CD4-positive, alpha-beta T cell treated with Interleukin-12 subunit alpha and Interleukin-12 subunit beta, for 1 hour (primary cell): ENCODE measurements at regions not wholly inside any gene's neighbourhood (a gene's known extent, or its start where the extent isn't known, plus 50 kb on each side); places are given as distances from the start of the nearest gene placed in this dataset.
"Not testable (repeated sequence)": the region's sequence is repeated elsewhere in the genome, so short reads cannot be mapped to it uniquely, and the experiment has no call there.

Experiments used
- DNase-seq: peaks from one replicate; pipeline ENCODE4 v3.0.0-alpha.2; 2020

GRCh38 chrX:65879977-65880799, 159.7 kb downstream of the VSIG4 start:
- DNase-seq = no peak

DNA sequence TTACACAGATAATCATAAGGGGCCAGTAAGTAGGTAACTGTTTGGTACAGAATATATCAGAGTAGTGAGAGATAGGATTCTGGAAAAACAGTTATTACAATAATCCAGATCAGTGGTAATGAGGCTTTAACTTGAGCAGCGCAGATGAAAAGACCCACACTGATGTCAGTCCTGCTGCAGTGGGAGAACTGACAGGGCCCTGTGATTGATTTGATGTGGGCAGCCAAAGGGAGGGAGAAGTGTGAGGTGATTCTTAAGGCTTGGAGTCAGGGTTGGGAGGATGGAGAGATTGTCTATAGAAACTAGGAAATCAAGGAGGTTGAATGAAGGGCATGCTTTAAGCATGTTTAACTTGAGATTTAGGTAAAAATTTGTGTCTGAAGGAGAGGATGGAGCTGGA, 161.4 kb downstream of the VSIG4 start:
- DNase-seq = no peak

DNA sequence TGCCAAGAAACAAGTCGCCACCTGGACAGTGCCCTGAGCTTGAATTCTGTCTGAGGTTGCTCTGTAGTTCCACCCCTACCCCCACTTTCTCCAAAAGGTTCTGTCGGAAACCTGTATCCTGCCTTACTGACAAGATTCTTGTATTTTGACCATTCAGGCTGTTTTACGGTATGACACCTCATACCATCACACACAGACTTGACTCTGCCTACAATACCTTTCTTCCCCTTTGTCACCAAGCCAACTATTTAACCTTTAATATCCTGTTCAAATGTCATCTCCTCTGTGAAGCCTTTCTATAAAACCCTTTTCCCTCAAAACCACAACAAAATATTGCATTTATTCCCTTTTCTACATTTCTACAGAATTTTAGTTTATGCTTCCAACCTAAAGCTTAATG, 161.9 kb downstream of the VSIG4 start:
- no peak for DNase-seq

GRCh38 chrX:65875614-65876013, 164.3 kb downstream of the VSIG4 start:
- DNase-seq = not testable (repeated sequence)

GRCh38 chrX:65874765-65875164, 165.1 kb downstream of the VSIG4 start:
- no peak for DNase-seq

DNA sequence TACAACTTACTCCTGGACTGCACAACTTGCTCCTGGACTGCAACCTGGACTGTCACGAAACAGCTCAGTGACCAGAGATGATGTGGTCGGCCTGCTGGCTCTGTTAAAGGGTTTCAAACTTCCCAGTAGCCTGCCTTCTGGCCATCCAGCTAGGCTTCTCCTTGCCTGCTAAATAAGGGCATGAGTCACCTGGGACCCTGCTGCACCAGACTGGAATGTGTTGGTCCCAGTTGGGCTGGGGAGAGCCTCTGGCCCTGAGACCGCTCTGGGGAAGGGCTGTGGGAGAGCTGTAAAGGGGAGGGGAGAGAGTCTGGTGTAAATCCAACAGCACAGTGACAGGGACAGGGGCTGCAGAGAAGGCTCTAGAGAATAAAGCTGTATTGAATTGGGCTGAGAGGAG, 165.8 kb downstream of the VSIG4 start:
- DNase-seq = no peak

DNA sequence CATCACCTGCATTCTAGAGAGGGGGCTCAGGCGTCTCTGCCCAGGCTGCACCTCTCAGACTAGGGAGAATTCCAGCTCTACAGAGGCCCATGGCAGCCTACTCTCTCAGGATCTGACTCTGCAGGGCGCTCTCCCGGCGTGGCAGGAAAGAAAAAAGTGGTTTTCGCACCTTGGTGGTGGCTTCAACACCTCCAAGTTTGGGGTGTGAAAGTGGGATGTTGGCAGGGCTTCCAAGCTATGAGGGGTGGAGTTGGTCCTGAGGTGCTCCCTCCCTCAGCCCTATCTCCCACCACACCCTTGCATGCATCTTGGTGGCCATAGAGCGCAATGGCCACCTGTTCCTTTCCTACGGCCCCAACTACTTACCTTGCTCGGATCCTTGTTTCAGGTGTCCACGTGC, 166.5 kb downstream of the VSIG4 start:
- no peak for DNase-seq

GRCh38 chrX:65871671-65872311, 168.1 kb downstream of the VSIG4 start:
- peak; percentile 4 for DNase-seq

- not testable (repeated sequence) for DNase-seq
Measured at GRCh38 chrX:65870544-65870943, 169.3 kb downstream of the VSIG4 start.

DNA sequence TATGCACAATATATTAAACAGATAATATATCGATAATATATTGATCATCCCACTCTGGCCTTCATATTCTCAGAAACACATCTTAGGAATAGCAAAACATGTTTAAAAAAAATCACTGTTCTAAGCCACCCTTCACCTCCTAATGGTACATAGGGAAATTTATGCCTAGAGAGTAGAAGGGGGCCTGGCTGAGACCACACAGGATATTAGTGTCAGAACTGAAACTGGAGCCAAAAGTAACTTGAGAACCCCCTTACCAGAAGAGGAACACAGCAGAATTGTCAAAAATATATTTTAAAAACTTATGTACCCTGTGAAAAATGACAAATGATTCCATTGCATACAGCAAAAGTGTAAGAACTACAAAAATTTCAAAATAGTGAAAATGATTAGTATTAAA, 173.1 kb downstream of the VSIG4 start:
- DNase-seq = no peak

DNA sequence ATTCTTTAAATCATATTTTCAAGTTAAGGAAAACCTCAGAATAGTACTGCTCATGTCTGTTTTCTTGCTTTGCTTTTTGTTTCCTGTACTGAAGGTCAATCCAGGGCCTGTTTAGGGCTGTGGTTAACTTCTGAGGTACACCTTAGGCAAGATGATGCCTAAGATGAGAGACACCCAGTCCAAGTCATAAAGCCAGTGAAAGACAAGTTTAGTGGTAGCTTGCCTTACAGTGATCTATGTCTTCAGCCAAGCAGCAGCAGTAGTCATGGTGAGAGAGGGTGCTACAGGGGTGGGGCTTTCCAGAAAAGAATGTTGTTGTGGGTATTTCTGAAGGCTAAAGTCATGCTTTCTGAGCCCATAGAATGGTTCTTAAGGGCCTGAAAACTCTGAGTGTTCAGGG, 173.7 kb downstream of the VSIG4 start:
- DNase-seq = peak; percentile 35

GRCh38 chrX:65862638-65863037, 177.2 kb downstream of the VSIG4 start:
- no peak for DNase-seq

- no peak for DNase-seq
Measured at GRCh38 chrX:65859299-65859698, 180.6 kb downstream of the VSIG4 start.

- DNase-seq = not testable (repeated sequence)
Measured at GRCh38 chrX:65854437-65854836, 185.4 kb downstream of the VSIG4 start.

DNA sequence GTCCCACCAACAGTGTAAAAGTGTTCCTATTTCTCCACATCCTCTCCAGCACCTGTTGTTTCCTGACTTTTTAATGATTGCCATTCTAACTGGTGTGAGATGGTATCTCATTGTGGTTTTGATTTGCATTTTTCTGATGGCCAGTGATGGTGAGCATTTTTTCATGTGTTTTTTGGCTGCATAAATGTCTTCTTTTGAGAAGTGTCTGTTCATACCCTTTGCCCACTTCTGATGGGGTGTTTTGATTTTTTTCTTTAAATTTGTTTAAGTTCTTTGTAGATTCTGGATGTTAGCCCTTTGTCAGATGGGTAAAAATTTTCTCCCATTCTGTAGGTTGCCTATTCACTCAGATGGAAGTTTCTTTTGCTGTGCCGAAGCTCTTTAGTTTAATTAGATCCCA, 183.9 kb downstream of the MSN start:
- not testable (repeated sequence) for DNase-seq

DNA sequence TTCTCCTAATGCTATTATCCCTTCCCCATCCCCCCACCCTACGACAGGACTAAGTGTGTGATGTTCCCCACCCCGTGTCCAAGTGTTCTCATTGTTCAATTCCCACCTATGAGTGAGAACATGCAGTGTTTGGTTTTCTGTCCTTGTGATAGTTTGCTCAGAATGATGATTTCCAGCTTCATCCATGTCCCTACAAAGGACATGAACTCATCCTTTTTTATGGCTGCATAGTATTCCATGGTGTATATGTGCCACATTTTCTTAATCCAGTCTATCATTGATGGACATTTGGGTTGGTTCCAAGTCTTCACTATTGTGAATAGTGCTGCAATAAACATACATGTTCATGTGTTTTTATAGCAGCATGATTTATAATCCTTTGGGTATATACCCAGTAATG, 183.4 kb downstream of the MSN start:
- not testable (repeated sequence) for DNase-seq

DNA sequence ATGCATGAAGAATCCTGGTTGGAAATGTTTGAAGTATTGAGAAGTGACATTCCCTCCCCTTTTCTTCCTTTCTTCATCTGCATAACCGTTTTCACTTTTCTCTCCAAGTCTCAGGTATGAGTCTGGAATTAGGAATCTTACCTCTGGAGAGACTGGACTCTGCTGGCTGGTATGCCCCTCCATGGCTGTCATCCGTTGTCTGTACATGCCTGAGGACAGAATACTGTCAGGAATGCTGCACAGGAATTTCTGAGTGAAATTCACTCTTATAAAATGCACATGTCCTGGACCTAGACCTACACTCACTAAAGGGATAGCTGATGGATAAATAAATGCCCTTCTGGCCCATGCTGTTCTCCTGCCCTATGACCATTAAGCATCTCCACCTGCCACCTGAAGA, 179.5 kb downstream of the MSN start:
- no peak for DNase-seq

DNA sequence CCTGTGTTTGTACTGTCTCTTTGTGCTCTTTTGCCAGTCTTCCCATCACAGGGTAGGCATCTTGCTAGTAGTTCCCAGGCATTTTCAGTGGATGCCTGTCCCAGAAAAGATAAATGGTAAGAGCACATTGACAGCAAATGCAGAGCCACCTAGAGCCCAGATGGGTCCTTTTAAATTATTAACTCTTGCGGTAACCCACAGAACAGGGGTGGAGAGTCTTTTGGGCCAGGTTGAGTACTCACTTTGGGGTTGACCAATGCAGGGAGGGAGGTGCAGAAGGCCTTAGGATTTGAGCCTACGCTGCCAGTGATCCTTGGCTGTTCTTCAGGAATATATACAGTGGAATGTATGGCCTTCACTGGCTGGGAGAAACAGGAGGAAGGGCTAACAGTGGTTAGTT, 173.8 kb downstream of the MSN start:
- DNase-seq = no peak

DNA sequence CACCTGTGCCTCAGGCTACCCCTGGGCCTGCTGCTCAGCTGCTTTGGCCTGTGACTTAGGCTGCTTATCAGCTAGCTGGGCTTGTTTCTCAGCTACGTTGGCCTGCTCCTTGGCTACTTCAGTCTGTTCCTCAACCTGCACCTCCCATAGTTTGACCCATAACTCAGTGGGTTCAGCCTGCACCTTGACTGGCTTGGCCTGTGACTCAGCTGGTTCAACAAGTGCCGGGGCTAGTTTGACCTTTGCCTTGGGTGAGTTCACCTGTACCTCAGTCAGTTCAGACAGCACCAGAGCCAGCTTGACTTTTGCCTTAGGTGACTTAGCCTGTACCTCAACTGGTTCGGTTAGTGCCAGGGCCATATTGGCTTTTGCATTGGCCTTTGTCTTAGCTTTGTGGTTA, 171.2 kb downstream of the MSN start:
- no peak for DNase-seq

- DNase-seq = no peak
Measured at GRCh38 chrX:65837875-65838549, 170.6 kb downstream of the MSN start.

GRCh38 chrX:65831268-65831667, 163.8 kb downstream of the MSN start:
- no peak for DNase-seq

GRCh38 chrX:65828599-65828998, 161.1 kb downstream of the MSN start:
- DNase-seq = no peak

DNA sequence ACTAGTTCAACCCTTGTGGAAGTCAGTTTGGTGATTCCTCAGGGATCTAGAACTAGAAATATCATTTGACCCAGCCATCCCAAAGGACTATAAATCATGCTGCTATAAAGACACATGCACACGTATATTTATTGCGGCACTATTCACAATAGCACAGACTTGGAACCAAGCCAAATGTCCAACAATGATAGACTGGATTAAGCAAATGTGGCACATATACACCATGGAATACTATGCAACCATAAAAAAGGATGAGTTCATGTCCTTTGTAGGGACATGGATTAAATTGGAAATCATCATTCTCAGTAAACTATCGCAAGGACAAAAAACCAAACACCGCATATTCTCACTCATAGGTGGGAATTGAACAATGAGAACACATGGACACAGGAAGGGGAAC, 157.8 kb downstream of the MSN start:
- DNase-seq = not testable (repeated sequence)
